ENCODE measurements at regions not wholly inside any gene's neighbourhood (a gene's known extent, or its start where the extent isn't known, plus 50 kb on each side); places are given as distances from the start of the nearest gene placed in this dataset.
A peak's percentile ranks its signal among the peaks of the same experiment; 100 is the strongest.

GRCh38 chr12:30862486-30862885 is 64.1 kb upstream of the TSPAN11 start:
- Histone ChIP-seq H3K4me2 (ENCODE audit: low read length) (no peak overlapping the region), H3K27ac (ENCODE audit: low read depth, low read length) (no peak overlapping the region), H3K27me3 (ENCODE audit: insufficient read depth, low read length, poor library complexity) (no peaks in the 10 kb centered on the region), H3K4ac (ENCODE audit: low read depth, low read length) (no peak overlapping the region), H2BK5ac (ENCODE audit: low read length) (no peak overlapping the region), H4K8ac (ENCODE audit: low read depth, low read length) (no peak overlapping the region), H2BK15ac (replicated peaks; ENCODE audit: low read depth) (no peak overlapping the region), H3K9ac (ENCODE audit: low read length) (no peak overlapping the region), H3K79me1 (ENCODE audit: low read length) (no peaks in the 10 kb centered on the region), H2BK120ac (ENCODE audit: low read depth, low read length) (no peak overlapping the region), H3K4me3 (ENCODE audit: low read length) (no peak overlapping the region), H4K5ac (ENCODE audit: low read length) (no peak overlapping the region), H3K23ac (ENCODE audit: low read length) (no peak overlapping the region), H3K4me1 (ENCODE audit: control insufficient read depth, low read depth, low read length) (no peaks in the 10 kb centered on the region), H3K18ac (ENCODE audit: low read length) (no peak overlapping the region), H3K79me2 (ENCODE audit: control insufficient read depth, insufficient read depth, low read length) (no peaks in the 10 kb centered on the region), H2AK5ac (ENCODE audit: low read length) (no peak overlapping the region), H3K56ac (ENCODE audit: low read length) (no peak overlapping the region), H3K36me3 (ENCODE audit: control insufficient read depth, insufficient read depth, low read length) (no peaks in the 10 kb centered on the region)
- no CpG with 5 or more reads among the region's 5 CpGs for WGBS (ENCODE audit: extremely low coverage, insufficient coverage, low lambda C conversion rate)
- no peak for DNase-seq

GRCh38 chr12:30859226-30859625 is 67.3 kb upstream of the TSPAN11 start:
- Histone ChIP-seq H3K27me3 (ENCODE audit: insufficient read depth, low read length, poor library complexity) (no peaks in the 10 kb centered on the region), H3K4me3 (ENCODE audit: low read length) (no peak overlapping the region), H3K4me2 (ENCODE audit: low read length) (no peak overlapping the region), H4K5ac (ENCODE audit: low read length) (no peak overlapping the region), H3K9ac (ENCODE audit: low read length) (no peak overlapping the region), H3K56ac (ENCODE audit: low read length) (no peak overlapping the region), H3K4ac (ENCODE audit: low read depth, low read length) (no peak overlapping the region), H3K79me2 (ENCODE audit: control insufficient read depth, insufficient read depth, low read length) (no peaks in the 10 kb centered on the region), H3K27ac (ENCODE audit: low read depth, low read length) (no peak overlapping the region), H2BK5ac (ENCODE audit: low read length) (no peak overlapping the region), H4K8ac (ENCODE audit: low read depth, low read length) (no peak overlapping the region), H2AK5ac (ENCODE audit: low read length) (no peak overlapping the region), H3K4me1 (ENCODE audit: control insufficient read depth, low read depth, low read length) (no peaks in the 10 kb centered on the region), H2BK120ac (ENCODE audit: low read depth, low read length) (no peak overlapping the region), H3K23ac (ENCODE audit: low read length) (no peak overlapping the region), H2BK15ac (replicated peaks; ENCODE audit: low read depth) (no peak overlapping the region), H3K36me3 (ENCODE audit: control insufficient read depth, insufficient read depth, low read length) (no peaks in the 10 kb centered on the region), H3K79me1 (ENCODE audit: low read length) (no peaks in the 10 kb centered on the region), H3K18ac (ENCODE audit: low read length) (no peak overlapping the region)
- WGBS (ENCODE audit: extremely low coverage, insufficient coverage, low lambda C conversion rate): no CpG with 5 or more reads among the region's 2 CpGs
- DNase-seq: no peak

DNA sequence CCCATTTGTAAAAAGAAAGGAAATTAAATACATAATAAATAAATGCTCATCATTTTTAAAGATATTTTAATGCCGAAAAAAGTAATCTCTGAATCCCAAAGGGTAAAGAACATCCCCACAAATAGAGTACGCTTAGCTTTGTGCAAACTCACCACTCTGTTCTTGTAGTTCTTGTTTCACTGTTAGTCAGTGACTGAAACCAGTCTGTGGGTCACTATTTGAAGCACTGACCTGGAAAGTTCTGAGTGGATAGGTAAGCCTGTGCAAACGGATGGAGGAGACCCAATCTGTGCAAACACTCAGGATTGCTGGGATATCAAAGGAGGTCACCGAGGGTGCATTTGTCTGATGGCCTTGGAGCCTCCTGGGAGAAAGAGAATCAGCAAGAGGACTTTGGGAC is 68.1 kb upstream of the TSPAN11 start:
- H3K27me3 ChIP-seq (ENCODE audit: insufficient read depth, low read length, poor library complexity): no peaks in the 10 kb centered on the region
- no peak overlapping the region for H3K18ac ChIP-seq (ENCODE audit: low read length)
- H3K4me1 ChIP-seq (ENCODE audit: control insufficient read depth, low read depth, low read length): no peaks in the 10 kb centered on the region
- H3K79me1 ChIP-seq (ENCODE audit: low read length): no peaks in the 10 kb centered on the region
- no peak overlapping the region for H2AK5ac ChIP-seq (ENCODE audit: low read length)
- no peak overlapping the region for H3K56ac ChIP-seq (ENCODE audit: low read length)
- H4K8ac ChIP-seq (ENCODE audit: low read depth, low read length): no peak overlapping the region
- H2BK15ac ChIP-seq (replicated peaks; ENCODE audit: low read depth): no peak overlapping the region
- H2BK5ac ChIP-seq (ENCODE audit: low read length): no peak overlapping the region
- H3K79me2 ChIP-seq (ENCODE audit: control insufficient read depth, insufficient read depth, low read length): no peaks in the 10 kb centered on the region
- H3K36me3 ChIP-seq (ENCODE audit: control insufficient read depth, insufficient read depth, low read length): no peaks in the 10 kb centered on the region
- H3K4me2 ChIP-seq (ENCODE audit: low read length): no peak overlapping the region
- no peak overlapping the region for H3K4me3 ChIP-seq (ENCODE audit: low read length)
- no peak overlapping the region for H3K9ac ChIP-seq (ENCODE audit: low read length)
- DNase-seq: no peak
- no peak overlapping the region for H2BK120ac ChIP-seq (ENCODE audit: low read depth, low read length)
- no peak overlapping the region for H3K4ac ChIP-seq (ENCODE audit: low read depth, low read length)
- H3K27ac ChIP-seq (ENCODE audit: low read depth, low read length): no peak overlapping the region
- no peak overlapping the region for H4K5ac ChIP-seq (ENCODE audit: low read length)
- WGBS (ENCODE audit: extremely low coverage, insufficient coverage, low lambda C conversion rate): no CpG with 5 or more reads among the region's 4 CpGs
- H3K23ac ChIP-seq (ENCODE audit: low read length): no peak overlapping the region

DNA sequence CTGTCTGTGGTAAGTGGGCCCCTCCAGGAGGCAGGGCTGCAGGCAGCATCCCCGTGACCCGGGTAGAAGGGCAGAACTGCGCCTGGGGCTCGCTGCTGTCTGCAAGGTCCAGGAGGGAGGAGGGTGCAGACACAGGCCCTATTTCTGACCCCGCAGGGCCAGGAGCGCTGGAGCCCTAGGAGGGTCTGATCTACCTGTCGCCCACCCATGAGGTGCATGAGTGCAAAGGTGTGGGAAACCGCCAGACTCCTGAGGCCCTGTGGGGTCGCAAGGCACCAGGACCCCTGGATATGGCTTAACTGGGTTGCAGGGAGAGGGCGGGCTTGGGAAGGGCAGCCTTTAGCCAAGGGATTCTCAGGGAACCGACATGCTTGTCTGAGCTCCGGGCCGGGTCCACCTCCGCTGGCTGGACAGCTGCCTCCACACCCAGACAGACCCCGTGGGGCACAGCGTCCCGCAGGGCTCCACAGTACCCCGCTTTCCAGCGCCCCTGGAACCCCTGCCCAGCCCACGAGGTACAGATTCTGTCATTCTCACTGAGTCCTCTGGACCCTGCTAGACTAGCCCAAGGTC is 72.9 kb upstream of the TSPAN11 start:
- Histone ChIP-seq H4K8ac (ENCODE audit: low read depth, low read length) (no peak overlapping the region), H2BK5ac (ENCODE audit: low read length) (no peak overlapping the region), H3K4me1 (ENCODE audit: control insufficient read depth, low read depth, low read length) (no peaks in the 10 kb centered on the region), H3K27ac (ENCODE audit: low read depth, low read length) (no peak overlapping the region), H3K9ac (ENCODE audit: low read length) (no peak overlapping the region), H3K4me2 (ENCODE audit: low read length) (no peak overlapping the region), H2BK120ac (ENCODE audit: low read depth, low read length) (no peak overlapping the region), H3K18ac (ENCODE audit: low read length) (no peak overlapping the region), H3K4ac (ENCODE audit: low read depth, low read length) (no peak overlapping the region), H3K27me3 (ENCODE audit: insufficient read depth, low read length, poor library complexity) (no peaks in the 10 kb centered on the region), H3K4me3 (ENCODE audit: low read length) (no peak overlapping the region), H3K23ac (ENCODE audit: low read length) (no peak overlapping the region), H3K79me1 (ENCODE audit: low read length) (no peaks in the 10 kb centered on the region), H3K56ac (ENCODE audit: low read length) (no peak overlapping the region), H4K5ac (ENCODE audit: low read length) (no peak overlapping the region), H3K79me2 (ENCODE audit: control insufficient read depth, insufficient read depth, low read length) (no peaks in the 10 kb centered on the region), H2AK5ac (ENCODE audit: low read length) (no peak overlapping the region), H2BK15ac (replicated peaks; ENCODE audit: low read depth) (no peak overlapping the region), H3K36me3 (ENCODE audit: control insufficient read depth, insufficient read depth, low read length) (no peaks in the 10 kb centered on the region)
- no peak for DNase-seq
- no CpG with 5 or more reads among the region's 20 CpGs for WGBS (ENCODE audit: extremely low coverage, insufficient coverage, low lambda C conversion rate)

DNA sequence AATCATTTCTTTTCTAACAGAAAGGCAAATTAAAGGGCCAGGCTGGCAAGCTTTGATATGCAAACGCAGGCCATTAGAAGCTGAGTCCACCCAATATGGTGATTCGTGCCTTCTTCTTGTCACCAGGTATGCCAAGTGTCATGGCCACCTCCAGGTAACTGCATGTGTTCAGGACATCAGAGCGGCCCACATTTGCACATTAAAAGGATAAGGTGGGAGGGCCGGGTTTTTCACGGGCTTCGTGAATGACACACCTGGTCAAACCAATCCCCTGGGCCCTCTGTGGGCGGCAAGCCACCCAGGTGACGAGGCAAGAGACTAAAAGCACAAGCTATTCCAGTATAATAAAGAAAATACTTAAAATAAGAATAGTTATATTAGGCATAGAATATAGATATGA is 75.9 kb upstream of the TSPAN11 start:
- WGBS (ENCODE audit: extremely low coverage, insufficient coverage, low lambda C conversion rate): no CpG with 5 or more reads among the region's 8 CpGs
- Histone ChIP-seq H3K79me2 (ENCODE audit: control insufficient read depth, insufficient read depth, low read length) (no peaks in the 10 kb centered on the region), H4K5ac (ENCODE audit: low read length) (no peak overlapping the region), H2BK5ac (ENCODE audit: low read length) (no peak overlapping the region), H3K4ac (ENCODE audit: low read depth, low read length) (no peak overlapping the region), H3K4me3 (ENCODE audit: low read length) (no peak overlapping the region), H3K18ac (ENCODE audit: low read length) (no peak overlapping the region), H4K8ac (ENCODE audit: low read depth, low read length) (no peak overlapping the region), H3K4me1 (ENCODE audit: control insufficient read depth, low read depth, low read length) (no peaks in the 10 kb centered on the region), H3K4me2 (ENCODE audit: low read length) (no peak overlapping the region), H3K36me3 (ENCODE audit: control insufficient read depth, insufficient read depth, low read length) (no peaks in the 10 kb centered on the region), H2AK5ac (ENCODE audit: low read length) (no peak overlapping the region), H3K56ac (ENCODE audit: low read length) (no peak overlapping the region), H3K27ac (ENCODE audit: low read depth, low read length) (no peak overlapping the region), H3K9ac (ENCODE audit: low read length) (no peak overlapping the region), H3K23ac (ENCODE audit: low read length) (no peak overlapping the region), H2BK15ac (replicated peaks; ENCODE audit: low read depth) (no peak overlapping the region), H3K79me1 (ENCODE audit: low read length) (no peaks in the 10 kb centered on the region), H3K27me3 (ENCODE audit: insufficient read depth, low read length, poor library complexity) (no peaks in the 10 kb centered on the region), H2BK120ac (ENCODE audit: low read depth, low read length) (no peak overlapping the region)
- no peak for DNase-seq

DNA sequence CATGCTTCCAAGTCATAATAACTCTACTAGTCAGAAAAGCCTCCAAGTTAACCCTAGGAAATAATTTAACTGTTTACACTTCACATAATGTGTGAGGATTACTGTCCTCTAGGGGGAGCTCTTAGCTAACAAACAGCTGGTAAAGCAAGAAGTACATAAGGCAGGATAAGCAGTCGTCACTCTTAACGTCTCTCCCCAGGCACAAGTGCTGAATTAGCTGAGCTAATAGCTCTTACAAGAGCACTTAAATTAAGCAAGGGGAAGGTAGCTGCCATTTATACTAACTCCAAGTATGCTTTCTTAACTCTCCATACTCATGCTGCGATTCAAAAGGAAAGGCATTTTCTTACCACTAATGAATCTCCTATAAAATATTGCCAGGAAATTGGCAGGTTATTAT is 79.3 kb upstream of the TSPAN11 start:
- DNase-seq: peak; percentile 79

More for the DNA sequence above, 79.3 kb upstream of the TSPAN11 start:
- Histone ChIP-seq H3K4me3 (ENCODE audit: low read length) (no peak overlapping the region), H4K5ac (ENCODE audit: low read length) (no peak overlapping the region), H3K56ac (ENCODE audit: low read length) (no peak overlapping the region), H3K36me3 (ENCODE audit: control insufficient read depth, insufficient read depth, low read length) (no peaks in the 10 kb centered on the region), H3K9ac (ENCODE audit: low read length) (no peak overlapping the region), H3K4me1 (ENCODE audit: control insufficient read depth, low read depth, low read length) (peaks cover 3% of the 10 kb centered on the region), H2BK120ac (ENCODE audit: low read depth, low read length) (no peak overlapping the region), H3K23ac (ENCODE audit: low read length) (no peak overlapping the region), H3K79me1 (ENCODE audit: low read length) (no peaks in the 10 kb centered on the region), H2BK15ac (replicated peaks; ENCODE audit: low read depth) (no peak overlapping the region), H2BK5ac (ENCODE audit: low read length) (no peak overlapping the region), H3K27me3 (ENCODE audit: insufficient read depth, low read length, poor library complexity) (no peaks in the 10 kb centered on the region), H4K8ac (ENCODE audit: low read depth, low read length) (no peak overlapping the region), H3K27ac (ENCODE audit: low read depth, low read length) (no peak overlapping the region), H3K18ac (ENCODE audit: low read length) (no peak overlapping the region), H3K79me2 (ENCODE audit: control insufficient read depth, insufficient read depth, low read length) (no peaks in the 10 kb centered on the region), H2AK5ac (ENCODE audit: low read length) (no peak overlapping the region), H3K4ac (ENCODE audit: low read depth, low read length) (no peak overlapping the region), H3K4me2 (ENCODE audit: low read length) (no peak overlapping the region)
- WGBS (ENCODE audit: extremely low coverage, insufficient coverage, low lambda C conversion rate): no CpG with 5 or more reads among the region's 3 CpGs
